ENCODE measurements at regions not wholly inside any gene's neighbourhood (a gene's known extent, or its start where the extent isn't known, plus 50 kb on each side); places are given as distances from the start of the nearest gene placed in this dataset.
A peak's percentile ranks its signal among the peaks of the same experiment; 100 is the strongest.

DNA sequence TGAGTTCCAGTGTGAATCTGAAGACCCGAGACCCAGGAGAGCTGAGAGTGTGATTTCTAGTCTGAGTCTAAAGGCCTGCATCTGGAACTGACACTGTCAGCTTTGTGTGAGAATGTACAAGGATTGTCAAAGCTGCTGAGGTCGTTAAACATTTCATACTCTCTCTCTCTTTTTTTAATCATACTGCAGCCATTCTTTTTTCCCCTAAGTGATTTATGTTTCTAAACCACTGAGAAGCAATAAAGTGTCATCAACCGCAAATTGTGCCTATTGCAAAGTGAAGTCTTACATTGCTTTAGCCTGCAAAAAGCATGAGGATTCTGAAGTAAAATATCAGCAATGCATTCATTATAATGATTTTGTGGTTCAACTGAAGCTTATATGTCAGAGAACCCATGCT, 106.0 kb downstream of the ASMT start:
- H2BK120ac ChIP-seq (ENCODE audit: low read depth, low read length), result no peak overlapping the region
- H3K4me2 ChIP-seq (ENCODE audit: low read length, poor library complexity, severe bottlenecking), result no peak overlapping the region
- no peaks in the 10 kb centered on the region for H3K79me1 ChIP-seq (replicated peaks; ENCODE audit: low read length, poor library complexity, severe bottlenecking)
- H2BK12ac ChIP-seq (ENCODE audit: low read length in 2 of 2), result no peak overlapping the region
- H2AFZ ChIP-seq (ENCODE audit: low read depth, low read length), result no peak overlapping the region
- no peak overlapping the region for H4K8ac ChIP-seq (ENCODE audit: low read length)
- H3K36me3 ChIP-seq (ENCODE audit: control insufficient read depth in 1 of 2, insufficient read depth in 2 of 2, low read depth in 1 of 2, low read length in 2 of 2), result no peaks in the 10 kb centered on the region
- H3K27ac ChIP-seq (ENCODE audit: low read length, poor library complexity, severe bottlenecking), result no peak overlapping the region
- H2AK5ac ChIP-seq (ENCODE audit: low read length, severe bottlenecking), result no peak overlapping the region
- no peak overlapping the region for H2BK5ac ChIP-seq (ENCODE audit: low read depth, low read length, poor library complexity, severe bottlenecking)
- no peaks in the 10 kb centered on the region for H3K4me1 ChIP-seq (ENCODE audit: control insufficient read depth, insufficient read depth, low read depth, low read length)
- no peak overlapping the region for H3K4me3 ChIP-seq (ENCODE audit: insufficient read depth in 1 of 2, low read depth in 1 of 2, low read length in 2 of 2)
- DNase-seq, result no peak
- no peak overlapping the region for H3K9ac ChIP-seq (ENCODE audit: low read length)
- H3K4ac ChIP-seq (ENCODE audit: low read depth in 1 of 2, low read length in 2 of 2), result no peak overlapping the region
- H2BK15ac ChIP-seq (ENCODE audit: low read depth, poor library complexity, severe bottlenecking), result no peak overlapping the region
- H3K14ac ChIP-seq (ENCODE audit: low read length in 2 of 2), result no peak overlapping the region
- no peak overlapping the region for H4K91ac ChIP-seq (ENCODE audit: low read length)
- no peak overlapping the region for H3K18ac ChIP-seq (ENCODE audit: low read depth in 1 of 2, low read length in 2 of 2)
- no peaks in the 10 kb centered on the region for H3K27me3 ChIP-seq (ENCODE audit: control insufficient read depth in 1 of 2, insufficient read depth in 1 of 2, low read length in 2 of 2)
- WGBS, result 61% methylated on average over 3 of the region's 3 CpGs
- no peak overlapping the region for H3K23ac ChIP-seq (ENCODE audit: low read length in 2 of 2)
- peaks cover 8% of the 10 kb centered on the region for H3K9me3 ChIP-seq (ENCODE audit: control insufficient read depth, low read length)

- Histone ChIP-seq H3K14ac (ENCODE audit: low read length in 2 of 2) (no peak overlapping the region), H2BK120ac (ENCODE audit: low read depth, low read length) (no peak overlapping the region), H3K27me3 (ENCODE audit: control insufficient read depth in 1 of 2, insufficient read depth in 1 of 2, low read length in 2 of 2) (no peaks in the 10 kb centered on the region), H3K4me2 (ENCODE audit: low read length, poor library complexity, severe bottlenecking) (no peak overlapping the region), H2AK5ac (ENCODE audit: low read length, severe bottlenecking) (no peak overlapping the region), H3K9me3 (ENCODE audit: control insufficient read depth, low read length) (peaks cover 4% of the 10 kb centered on the region), H3K23ac (ENCODE audit: low read length in 2 of 2) (no peak overlapping the region), H2BK12ac (ENCODE audit: low read length in 2 of 2) (no peak overlapping the region), H4K8ac (ENCODE audit: low read length) (no peak overlapping the region), H3K4me1 (ENCODE audit: control insufficient read depth, insufficient read depth, low read depth, low read length) (peaks cover 4% of the 10 kb centered on the region), H3K36me3 (ENCODE audit: control insufficient read depth in 1 of 2, insufficient read depth in 2 of 2, low read depth in 1 of 2, low read length in 2 of 2) (no peaks in the 10 kb centered on the region), H3K27ac (ENCODE audit: low read length, poor library complexity, severe bottlenecking) (no peak overlapping the region), H3K18ac (ENCODE audit: low read depth in 1 of 2, low read length in 2 of 2) (no peak overlapping the region), H2AFZ (ENCODE audit: low read depth, low read length) (no peak overlapping the region), H2BK5ac (ENCODE audit: low read depth, low read length, poor library complexity, severe bottlenecking) (no peak overlapping the region), H3K4ac (ENCODE audit: low read depth in 1 of 2, low read length in 2 of 2) (no peak overlapping the region), H3K79me1 (replicated peaks; ENCODE audit: low read length, poor library complexity, severe bottlenecking) (no peaks in the 10 kb centered on the region), H3K4me3 (ENCODE audit: insufficient read depth in 1 of 2, low read depth in 1 of 2, low read length in 2 of 2) (no peak overlapping the region), H4K91ac (ENCODE audit: low read length) (no peak overlapping the region), H2BK15ac (ENCODE audit: low read depth, poor library complexity, severe bottlenecking) (no peak overlapping the region), H3K9ac (ENCODE audit: low read length) (no peak overlapping the region)
- WGBS, result 57% methylated on average over 2 of the region's 8 CpGs
- no peak for DNase-seq
Measured at GRCh38 chrX:1725472-1725871, 110.6 kb downstream of the ASMT start.

DNA sequence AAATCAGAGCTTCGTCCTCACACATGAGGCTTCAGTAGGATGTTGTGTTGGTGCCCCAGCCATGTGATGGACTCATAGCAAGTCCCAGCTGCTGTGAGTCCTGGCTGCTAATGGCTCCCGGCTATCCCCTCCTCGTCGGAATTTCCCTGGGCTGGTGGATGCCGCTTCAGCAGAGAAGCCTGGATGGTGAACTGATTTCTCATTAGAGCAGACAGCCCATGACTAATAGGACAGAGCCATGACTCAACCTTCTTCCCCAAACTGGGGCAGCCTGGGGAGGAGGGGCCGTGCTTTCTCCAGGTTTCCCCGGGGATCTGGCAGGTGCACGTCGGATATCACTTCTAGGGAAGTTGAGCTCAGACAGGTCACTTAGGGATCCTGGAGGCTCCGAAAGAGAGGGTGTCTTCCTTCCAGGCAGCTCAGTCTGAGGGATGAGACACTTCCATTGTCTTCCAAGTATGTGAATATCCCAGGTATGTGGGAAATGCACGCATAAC, 112.7 kb downstream of the ASMT start:
- H3K4me3 ChIP-seq (ENCODE audit: insufficient read depth in 1 of 2, low read depth in 1 of 2, low read length in 2 of 2), result no peak overlapping the region
- peaks cover 4% of the 10 kb centered on the region for H3K9me3 ChIP-seq (ENCODE audit: control insufficient read depth, low read length)
- no peak overlapping the region for H3K9ac ChIP-seq (ENCODE audit: low read length)
- H3K18ac ChIP-seq (ENCODE audit: low read depth in 1 of 2, low read length in 2 of 2), result no peak overlapping the region
- H2AFZ ChIP-seq (ENCODE audit: low read depth, low read length), result no peak overlapping the region
- H3K27ac ChIP-seq (ENCODE audit: low read length, poor library complexity, severe bottlenecking), result no peak overlapping the region
- H4K91ac ChIP-seq (ENCODE audit: low read length), result no peak overlapping the region
- no peak overlapping the region for H2BK120ac ChIP-seq (ENCODE audit: low read depth, low read length)
- H3K14ac ChIP-seq (ENCODE audit: low read length in 2 of 2), result no peak overlapping the region
- no peak overlapping the region for H3K4ac ChIP-seq (ENCODE audit: low read depth in 1 of 2, low read length in 2 of 2)
- no peak overlapping the region for H2BK15ac ChIP-seq (ENCODE audit: low read depth, poor library complexity, severe bottlenecking)
- no peak overlapping the region for H2BK12ac ChIP-seq (ENCODE audit: low read length in 2 of 2)
- WGBS, result 60% methylated on average over 9 of the region's 11 CpGs
- H3K79me1 ChIP-seq (replicated peaks; ENCODE audit: low read length, poor library complexity, severe bottlenecking), result no peaks in the 10 kb centered on the region
- no peak overlapping the region for H2BK5ac ChIP-seq (ENCODE audit: low read depth, low read length, poor library complexity, severe bottlenecking)
- no peak overlapping the region for H4K8ac ChIP-seq (ENCODE audit: low read length)
- DNase-seq, result no peak
- H3K4me1 ChIP-seq (ENCODE audit: control insufficient read depth, insufficient read depth, low read depth, low read length), result peaks cover 4% of the 10 kb centered on the region
- H3K4me2 ChIP-seq (ENCODE audit: low read length, poor library complexity, severe bottlenecking), result peak overlapping the region; percentile 37
- H3K23ac ChIP-seq (ENCODE audit: low read length in 2 of 2), result no peak overlapping the region
- H2AK5ac ChIP-seq (ENCODE audit: low read length, severe bottlenecking), result no peak overlapping the region
- no peaks in the 10 kb centered on the region for H3K36me3 ChIP-seq (ENCODE audit: control insufficient read depth in 1 of 2, insufficient read depth in 2 of 2, low read depth in 1 of 2, low read length in 2 of 2)
- no peaks in the 10 kb centered on the region for H3K27me3 ChIP-seq (ENCODE audit: control insufficient read depth in 1 of 2, insufficient read depth in 1 of 2, low read length in 2 of 2)

- Histone ChIP-seq H3K36me3 (ENCODE audit: control insufficient read depth in 1 of 2, insufficient read depth in 2 of 2, low read depth in 1 of 2, low read length in 2 of 2) (no peaks in the 10 kb centered on the region), H2AFZ (ENCODE audit: low read depth, low read length) (no peak overlapping the region), H3K27me3 (ENCODE audit: control insufficient read depth in 1 of 2, insufficient read depth in 1 of 2, low read length in 2 of 2) (no peaks in the 10 kb centered on the region), H3K9me3 (ENCODE audit: control insufficient read depth, low read length) (no peaks in the 10 kb centered on the region), H3K9ac (ENCODE audit: low read length) (no peak overlapping the region), H4K8ac (ENCODE audit: low read length) (no peak overlapping the region), H3K79me1 (replicated peaks; ENCODE audit: low read length, poor library complexity, severe bottlenecking) (no peaks in the 10 kb centered on the region), H3K4me3 (ENCODE audit: insufficient read depth in 1 of 2, low read depth in 1 of 2, low read length in 2 of 2) (no peak overlapping the region), H2AK5ac (ENCODE audit: low read length, severe bottlenecking) (no peak overlapping the region), H3K14ac (ENCODE audit: low read length in 2 of 2) (no peak overlapping the region), H2BK120ac (ENCODE audit: low read depth, low read length) (no peak overlapping the region), H3K27ac (ENCODE audit: low read length, poor library complexity, severe bottlenecking) (no peak overlapping the region), H3K23ac (ENCODE audit: low read length in 2 of 2) (no peak overlapping the region), H3K4me1 (ENCODE audit: control insufficient read depth, insufficient read depth, low read depth, low read length) (no peaks in the 10 kb centered on the region), H3K18ac (ENCODE audit: low read depth in 1 of 2, low read length in 2 of 2) (no peak overlapping the region), H2BK12ac (ENCODE audit: low read length in 2 of 2) (no peak overlapping the region), H3K4me2 (ENCODE audit: low read length, poor library complexity, severe bottlenecking) (no peak overlapping the region), H2BK15ac (ENCODE audit: low read depth, poor library complexity, severe bottlenecking) (no peak overlapping the region), H4K91ac (ENCODE audit: low read length) (no peak overlapping the region), H3K4ac (ENCODE audit: low read depth in 1 of 2, low read length in 2 of 2) (no peak overlapping the region), H2BK5ac (ENCODE audit: low read depth, low read length, poor library complexity, severe bottlenecking) (no peak overlapping the region)
- no peak for DNase-seq
- 75% methylated on average over 5 of the region's 5 CpGs for whole genome bisulfite sequencing
Measured at GRCh38 chrX:1734806-1735205, 119.9 kb downstream of the ASMT start.
